ENCODE measurements at regions not wholly inside any gene's neighbourhood (a gene's known extent, or its start where the extent isn't known, plus 50 kb on each side); places are given as distances from the start of the nearest gene placed in this dataset.

GRCh38 chr2:81260320-81260719, 955.8 kb upstream of the LRRTM1 start:
- no peak for TF ChIP-seq CTCF (IDR thresholded peaks at IDR 0.05)
- no peak for TF ChIP-seq TCF7L2 (IDR thresholded peaks at IDR 0.05; ENCODE audit: low read depth, low read length)
- no peak for TF ChIP-seq POLR2AphosphoS5 (IDR thresholded peaks at IDR 0.05; ENCODE audit: low read depth, low read length)
- TF ChIP-seq SIN3A (IDR thresholded peaks at IDR 0.05; ENCODE audit: borderline replicate concordance, insufficient read depth, low read depth, low read length): no peak

All from Panc1 (cell line).